GM19467 (cell line): ENCODE measurements at regions not wholly inside any gene's neighbourhood (a gene's known extent, or its start where the extent isn't known, plus 50 kb on each side); places are given as distances from the start of the nearest gene placed in this dataset.

Experiments
- ATAC-seq: cut with Tn5 transposase; IDR thresholded peaks from one replicate; pipeline ENCODE4 v1.9.1; 2021; ENCODE audit warnings: mild to moderate bottlenecking, moderate library complexity; ENCODE audit not compliant: unreplicated experiment

- ATAC-seq = no peak
Measured at GRCh38 chr14:78071016-78071549, 99.1 kb upstream of the NRXN3 start.

- ATAC-seq = no peak
Measured at GRCh38 chr14:78073028-78073427, 97.1 kb upstream of the NRXN3 start.

- no peak for ATAC-seq
Measured at GRCh38 chr14:78074561-78074960, 95.6 kb upstream of the NRXN3 start.

GRCh38 chr14:78075033-78075432 is 95.1 kb upstream of the NRXN3 start:
- ATAC-seq = no peak

- no peak for ATAC-seq
Measured at GRCh38 chr14:78075555-78076277, 94.5 kb upstream of the NRXN3 start.

GRCh38 chr14:78081245-78081644 is 88.9 kb upstream of the NRXN3 start:
- ATAC-seq = no peak

- no peak for ATAC-seq
Measured at GRCh38 chr14:78083837-78084236, 86.3 kb upstream of the NRXN3 start.

- no peak for ATAC-seq
Measured at GRCh38 chr14:78086342-78086741, 83.8 kb upstream of the NRXN3 start.

GRCh38 chr14:78088916-78089315 is 81.3 kb upstream of the NRXN3 start:
- ATAC-seq = no peak

GRCh38 chr14:78090864-78091263 is 79.3 kb upstream of the NRXN3 start:
- ATAC-seq = no peak

- no peak for ATAC-seq
Measured at GRCh38 chr14:78091361-78091760, 78.8 kb upstream of the NRXN3 start.

- ATAC-seq = no peak
Measured at GRCh38 chr14:78092040-78092439, 78.1 kb upstream of the NRXN3 start.

- ATAC-seq = no peak
Measured at GRCh38 chr14:78103271-78103670, 66.9 kb upstream of the NRXN3 start.

GRCh38 chr14:78104160-78104559 is 66.0 kb upstream of the NRXN3 start:
- no peak for ATAC-seq

GRCh38 chr14:78104655-78105054 is 65.5 kb upstream of the NRXN3 start:
- no peak for ATAC-seq

- no peak for ATAC-seq
Measured at GRCh38 chr14:78106381-78106780, 63.8 kb upstream of the NRXN3 start.

GRCh38 chr14:78107166-78107565 is 63.0 kb upstream of the NRXN3 start:
- no peak for ATAC-seq

GRCh38 chr14:78119440-78119839 is 50.7 kb upstream of the NRXN3 start:
- ATAC-seq = no peak
